Parathyroid adenoma (tissue), 2 donors: ENCODE measurements at regions not wholly inside any gene's neighbourhood (a gene's known extent, or its start where the extent isn't known, plus 50 kb on each side); places are given as distances from the start of the nearest gene placed in this dataset.
A peak's percentile ranks its signal among the peaks of the same experiment; 100 is the strongest.

Experiments used
- H2AFZ ChIP-seq: fragments of 300-600 bp; sonication (generic); one replicate; pipeline ENCODE4 v1.7.0; 2017; ENCODE audit warnings: antibody characterized with exemption, mild to moderate bottlenecking
- H3K27ac ChIP-seq: fragments of 300-600 bp; sonication (generic); one replicate; pipeline ENCODE4 v1.7.0; 2017
- H3K27me3 ChIP-seq: fragments of 300-600 bp; sonication (generic); one replicate; pipeline ENCODE4 v1.7.0; 2017; ENCODE audit warnings: low read length; ENCODE audit not compliant: control insufficient read depth, insufficient read depth
- H3K36me3 ChIP-seq: fragments of 300-600 bp; sonication (generic); one replicate; pipeline ENCODE4 v1.7.0; 2017; ENCODE audit warnings: low read length; ENCODE audit not compliant: control insufficient read depth, insufficient read depth
- H3K4me1 ChIP-seq: fragments of 300-600 bp; sonication (generic); one replicate; pipeline ENCODE4 v1.7.0; 2017; ENCODE audit warnings: control low read depth
- H3K4me2 ChIP-seq: fragments of 300-600 bp; sonication (generic); one replicate; pipeline ENCODE4 v1.7.0; 2017; ENCODE audit warnings: low read length
- H3K4me3 ChIP-seq: fragments of 300-600 bp; sonication (generic); one replicate; pipeline ENCODE4 v1.7.0; 2017; ENCODE audit warnings: low read depth, low read length
- H3K79me2 ChIP-seq: fragments of 300-600 bp; sonication (generic); one replicate; pipeline ENCODE4 v1.7.0; 2017; ENCODE audit warnings: control low read depth
- H3K9ac ChIP-seq: fragments of 300-600 bp; sonication (generic); one replicate; pipeline ENCODE4 v1.7.0; 2017; ENCODE audit warnings: mild to moderate bottlenecking
- H3K9me3 ChIP-seq: fragments of 300-600 bp; sonication (generic); one replicate; pipeline ENCODE4 v1.7.0; 2017; ENCODE audit warnings: low read length; ENCODE audit not compliant: control insufficient read depth
- CTCF ChIP-seq: fragments of 300-600 bp; sonication (generic); IDR thresholded peaks from one replicate; pipeline ENCODE4 v1.7.0; 2017; ENCODE audit warnings: antibody characterized with exemption, mild to moderate bottlenecking
- donor health status: primary hyperparathyroidism.

- H3K79me2 ChIP-seq = peaks cover 3% of the 10 kb centered on the region
Observed at GRCh38 chr7:86955895-86956503, 103.5 kb downstream of the ELAPOR2 start.

GRCh38 chr7:86954971-86955370 lies 104.5 kb downstream of the ELAPOR2 start:
- no peaks in the 10 kb centered on the region for H3K27me3 ChIP-seq
- H3K9ac ChIP-seq = no peak overlapping the region
- H3K4me1 ChIP-seq = peaks cover 11% of the 10 kb centered on the region
- H3K36me3 ChIP-seq = no peaks in the 10 kb centered on the region
- no peak overlapping the region for H3K4me3 ChIP-seq
- no peaks in the 10 kb centered on the region for H3K9me3 ChIP-seq
- H2AFZ ChIP-seq = no peak overlapping the region
- no peak overlapping the region for H3K27ac ChIP-seq
- H3K79me2 ChIP-seq = peaks cover 3% of the 10 kb centered on the region
- no peak overlapping the region for H3K4me2 ChIP-seq
- TF ChIP-seq CTCF = no peak

More at GRCh38 chr7:86955895-86956503, 103.5 kb downstream of the ELAPOR2 start:
- no peak for TF ChIP-seq CTCF
- Histone ChIP-seq H3K9ac (no peak overlapping the region), H2AFZ (peak overlapping the region; percentile 8), H3K4me1 (peaks cover 11% of the 10 kb centered on the region), H3K9me3 (no peaks in the 10 kb centered on the region), H3K27me3 (no peaks in the 10 kb centered on the region), H3K4me3 (no peak overlapping the region), H3K36me3 (no peaks in the 10 kb centered on the region), H3K27ac (no peak overlapping the region), H3K4me2 (no peak overlapping the region)

GRCh38 chr7:86953653-86954336 lies 105.7 kb downstream of the ELAPOR2 start:
- Histone ChIP-seq H3K79me2 (peaks cover 3% of the 10 kb centered on the region), H3K27me3 (no peaks in the 10 kb centered on the region), H2AFZ (no peak overlapping the region), H3K27ac (no peak overlapping the region), H3K9ac (no peak overlapping the region), H3K4me3 (no peak overlapping the region), H3K36me3 (no peaks in the 10 kb centered on the region), H3K9me3 (no peaks in the 10 kb centered on the region), H3K4me2 (no peak overlapping the region), H3K4me1 (peaks cover 11% of the 10 kb centered on the region)
- TF ChIP-seq CTCF = no peak

- Histone ChIP-seq H3K79me2 (peaks cover 3% of the 10 kb centered on the region), H3K4me2 (no peak overlapping the region), H3K27ac (no peak overlapping the region), H3K4me1 (peaks cover 11% of the 10 kb centered on the region), H2AFZ (no peak overlapping the region), H3K9ac (no peak overlapping the region), H3K36me3 (no peaks in the 10 kb centered on the region), H3K9me3 (no peaks in the 10 kb centered on the region), H3K4me3 (no peak overlapping the region), H3K27me3 (no peaks in the 10 kb centered on the region)
- no peak for TF ChIP-seq CTCF
Observed at GRCh38 chr7:86953219-86953618, 106.2 kb downstream of the ELAPOR2 start.

- Histone ChIP-seq H3K36me3 (no peaks in the 10 kb centered on the region), H3K9ac (no peak overlapping the region), H3K4me2 (no peak overlapping the region), H3K4me1 (peaks cover 10% of the 10 kb centered on the region), H3K27ac (no peak overlapping the region), H2AFZ (no peak overlapping the region), H3K79me2 (peaks cover 3% of the 10 kb centered on the region), H3K9me3 (no peaks in the 10 kb centered on the region), H3K27me3 (no peaks in the 10 kb centered on the region), H3K4me3 (no peak overlapping the region)
- no peak for TF ChIP-seq CTCF
Observed at GRCh38 chr7:86951895-86952294, 107.6 kb downstream of the ELAPOR2 start.
